GM12878 (cell line): ENCODE measurements at regions not wholly inside any gene's neighbourhood (a gene's known extent, or its start where the extent isn't known, plus 50 kb on each side); places are given as distances from the start of the nearest gene placed in this dataset.

Experiments used
- ATAC-seq: fragments of 200-7000 bp; cut with Tn5 transposase; 3 replicates; pipeline ENCODE4 v1.9.1; 2020; ENCODE audit warnings: mild to moderate bottlenecking, moderate library complexity
- BruUV-seq: library from RNA; stranded (reverse); fragments of 400-500 nt; replicated peaks from 2 replicates; lab custom pipeline; 2021; lab: Mats Ljungman, UMichigan
- CTCF ChIA-PET: fragments of 300-600 bp; sonication (Branson Sonifier 250); formaldehyde crosslinking; extraction: SDS; loops from one replicate; lab custom pipeline; 2021; ENCODE audit warnings: inconsistent platforms; lab: Yijun Ruan, JAX
- POLR2A ChIA-PET: fragments of 350-600 bp; formaldehyde crosslinking; extraction: SDS; loops from one replicate; lab custom pipeline; 2021; ENCODE audit warnings: inconsistent platforms; lab: Charles Lee
- RAD21 ChIA-PET: fragments of 300-600 bp; sonication (Branson Sonifier 250); formaldehyde crosslinking; loops from one replicate; lab custom pipeline; 2023; ENCODE audit warnings: antibody characterized with exemption; ENCODE audit not compliant: unreplicated experiment; lab: Charles Lee
- SMC1A ChIA-PET: fragments of 300-600 bp; sonication (Branson Sonifier 250); formaldehyde crosslinking; loops from one replicate; lab custom pipeline; 2023; ENCODE audit not compliant: unreplicated experiment, uncharacterized antibody; lab: Charles Lee
- DNase-seq: peaks from one replicate; pipeline ENCODE4 v3.0.0-alpha.2; 2011; ENCODE audit warnings: low read depth, low spot score
- FAIRE-seq: peaks from 3 replicates; lab custom pipeline; 2011; peaks lifted over from hg19 to GRCh38; lab: Jason Lieb, UNC
- H2AFZ ChIP-seq: 2 replicates; pipeline ENCODE4 v1.6.0; 2011; ENCODE audit warnings: low read depth, low read length, control low read depth; ENCODE audit not compliant: control insufficient read depth
- H3K27ac ChIP-seq: 2 replicates; pipeline ENCODE4 v1.5.1; 2011; ENCODE audit warnings: control low read depth; ENCODE audit not compliant: control insufficient read depth, insufficient read depth
- H3K27me3 ChIP-seq, 2 experiments: replicated peaks in 1 of 2; 2 replicates each; pipeline versions ENCODE4 v1.6.0 to v1.6.1; 2011; ENCODE audit warnings: low read length in 1 of 2; ENCODE audit not compliant: control insufficient read depth in 2 of 2, insufficient read depth in 2 of 2
- H3K36me3 ChIP-seq, 2 experiments: 2 replicates each; pipeline ENCODE4 v1.5.1; 2011; ENCODE audit warnings: low read length in 1 of 2; ENCODE audit not compliant: control insufficient read depth in 2 of 2, insufficient read depth in 2 of 2
- H3K4me1 ChIP-seq: 2 replicates; pipeline ENCODE4 v1.6.1; 2011; ENCODE audit warnings: mild to moderate bottlenecking, low read length, moderate library complexity, mixed read lengths; ENCODE audit not compliant: control insufficient read depth, insufficient read depth
- H3K4me2 ChIP-seq: 2 replicates; pipeline ENCODE4 v1.6.0; 2011; ENCODE audit warnings: control low read depth; ENCODE audit not compliant: control insufficient read depth, insufficient read depth
- H3K4me3 ChIP-seq: fragments of 200-600 bp; sonication (generic); 2 replicates; pipeline ENCODE4 v1.5.1; 2016
- H3K79me2 ChIP-seq: 2 replicates; pipeline ENCODE4 v1.6.0; 2011; ENCODE audit warnings: low read length; ENCODE audit not compliant: control insufficient read depth, insufficient read depth
- H3K9ac ChIP-seq: 2 replicates; pipeline ENCODE4 v1.8.0; 2011; ENCODE audit warnings: low read length, control low read depth, mixed read lengths; ENCODE audit not compliant: control insufficient read depth, insufficient read depth
- H3K9me3 ChIP-seq: replicated peaks from 3 replicates; pipeline ENCODE4 v1.5.1; 2011; ENCODE audit warnings: mild to moderate bottlenecking, low read length; ENCODE audit not compliant: control insufficient read depth, insufficient read depth
- H4K20me1 ChIP-seq: 2 replicates; pipeline ENCODE4 v1.6.0; 2011; ENCODE audit not compliant: control insufficient read depth, insufficient read depth
- CREB1 ChIP-seq: IDR thresholded peaks from 2 replicates; pipeline ENCODE4 v1.6.1; 2012; ENCODE audit warnings: low read depth, mild to moderate bottlenecking, inconsistent platforms
- CUX1 ChIP-seq: IDR thresholded peaks from 2 replicates; pipeline ENCODE4 v1.6.1; 2012; ENCODE audit warnings: improper control_type of control experiment, low read depth, low read length; ENCODE audit not compliant: insufficient replicate concordance
- PRDM15 ChIP-seq: fragments of 450-650 bp; formaldehyde crosslinking; IDR thresholded peaks from 2 replicates; pipeline ENCODE4 v1.4.0; 2020; ENCODE audit warnings: mild to moderate bottlenecking, moderate library complexity
- RAD21 ChIP-seq: IDR thresholded peaks from 2 replicates; pipeline ENCODE4 v1.6.1; 2011; ENCODE audit warnings: mild to moderate bottlenecking, low read depth, low read length, moderate library complexity; ENCODE audit not compliant: insufficient read depth
- RFX5 ChIP-seq: IDR thresholded peaks from 2 replicates; pipeline ENCODE4 v1.6.1; 2011; ENCODE audit warnings: low read depth, low read length, improper control_type of control experiment
- ZNF274 ChIP-seq: IDR thresholded peaks from one replicate; pipeline ENCODE4 v1.8.0; 2011; ENCODE audit not compliant: insufficient read length, insufficient read depth
- ZSCAN29 ChIP-seq: fragments of 450-650 bp; IDR thresholded peaks from 2 replicates; pipeline ENCODE4 v1.6.1; 2017; ENCODE audit warnings: mild to moderate bottlenecking, moderate library complexity
- ZZZ3 ChIP-seq: IDR thresholded peaks from 2 replicates; pipeline ENCODE4 v1.6.1; 2011; ENCODE audit warnings: low read depth; ENCODE audit not compliant: control insufficient read depth, insufficient read length
- WGBS: methylation state at CpG from one replicate; pipeline ENCODE4 v1.1.6; 2016; ENCODE audit warnings: low lambda C conversion rate; ENCODE audit not compliant: insufficient replicate concordance, insufficient coverage; ENCODE audit errors: missing lambda C conversion rate; 5-methylcytosine and 5-hydroxymethylcytosine counted together
- in situ Hi-C: fragments of 300-500 bp; cut with MboI; formaldehyde crosslinking; loops from 9 replicates; pipeline ENCODE4 v1.14.3; 2018; ENCODE audit warnings: mixed read lengths
- intact Hi-C: fragments of 100-400 bp; cut with micrococcal nuclease; formaldehyde crosslinking; loops from one replicate; pipeline ENCODE4 v1.14.2; 2022; ENCODE audit not compliant: unreplicated experiment
- TF ChIP-seq, protein P1 (sequence below): fragments of 450-650 bp; IDR thresholded peaks from 2 replicates; pipeline ENCODE4 v1.6.1; 2017; ENCODE audit warnings: mild to moderate bottlenecking, low read depth, inconsistent platforms; ENCODE audit not compliant: poor library complexity, severe bottlenecking
- TF ChIP-seq, protein P2 (sequence below): fragments of 450-650 bp; IDR thresholded peaks from 2 replicates; pipeline ENCODE4 v1.6.1; 2017; ENCODE audit warnings: low read depth, mild to moderate bottlenecking, moderate library complexity

DNA sequence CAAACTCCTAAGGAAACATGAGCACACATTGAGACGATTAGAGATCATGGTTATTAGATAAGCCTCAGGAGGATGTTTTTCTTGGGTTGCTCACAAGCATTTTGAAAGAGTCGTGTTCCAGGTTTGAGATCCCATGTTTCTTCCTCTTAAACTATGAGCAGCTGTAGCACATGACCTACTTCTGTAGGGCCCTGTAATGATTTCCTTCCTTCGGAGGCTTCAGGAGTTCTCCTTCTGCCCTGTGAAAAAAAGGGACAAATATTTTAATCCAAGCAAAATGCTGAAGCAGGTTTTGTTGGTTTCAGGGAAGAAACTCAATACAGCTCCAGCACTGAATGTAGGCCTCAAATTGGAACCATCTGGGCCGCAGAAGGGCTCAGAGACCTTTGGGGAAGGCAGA is 82.6 kb downstream of the POU3F3 start:
- H3K27ac ChIP-seq = no peak overlapping the region
- no peaks in the 10 kb centered on the region for H3K79me2 ChIP-seq
- no peak overlapping the region for H3K4me2 ChIP-seq
- no peaks in the 10 kb centered on the region for H3K9me3 ChIP-seq
- H3K4me3 ChIP-seq = no peak overlapping the region
- DNase-seq = no peak
- BruUV-seq = no TSS peak
- no peaks in the 10 kb centered on the region for H3K36me3 ChIP-seq
- H3K27me3 ChIP-seq = peaks cover 1 to 2% of the 10 kb centered on the region in 2 experiments; a peak in 2 of 4 replicates
- WGBS = 37% methylated on average over 4 of the region's 4 CpGs
- CTCF ChIA-PET = interaction anchor here (0.7 to 1.4 kb wide), 2 partner anchors 40 to 90 kb away, joined by 3 to 6 read pairs; no protein-coding TSS in a partner anchor
- intact Hi-C loops = no loop called here
- H4K20me1 ChIP-seq = no peaks in the 10 kb centered on the region
- peaks cover 5% of the 10 kb centered on the region for H3K4me1 ChIP-seq
- no peak overlapping the region for H2AFZ ChIP-seq
- in situ Hi-C loops = no loop called here
- RAD21 ChIA-PET = no interaction called here
- no peak for FAIRE-seq
- SMC1A ChIA-PET = interaction anchor here (2.7 kb wide), 1 partner anchor 13 kb away, joined by 7 read pairs; no protein-coding TSS in a partner anchor
- H3K9ac ChIP-seq = no peak overlapping the region
- no peak for ATAC-seq
- POLR2A ChIA-PET = no interaction called here
- TF ChIP-seq, protein P1, sequence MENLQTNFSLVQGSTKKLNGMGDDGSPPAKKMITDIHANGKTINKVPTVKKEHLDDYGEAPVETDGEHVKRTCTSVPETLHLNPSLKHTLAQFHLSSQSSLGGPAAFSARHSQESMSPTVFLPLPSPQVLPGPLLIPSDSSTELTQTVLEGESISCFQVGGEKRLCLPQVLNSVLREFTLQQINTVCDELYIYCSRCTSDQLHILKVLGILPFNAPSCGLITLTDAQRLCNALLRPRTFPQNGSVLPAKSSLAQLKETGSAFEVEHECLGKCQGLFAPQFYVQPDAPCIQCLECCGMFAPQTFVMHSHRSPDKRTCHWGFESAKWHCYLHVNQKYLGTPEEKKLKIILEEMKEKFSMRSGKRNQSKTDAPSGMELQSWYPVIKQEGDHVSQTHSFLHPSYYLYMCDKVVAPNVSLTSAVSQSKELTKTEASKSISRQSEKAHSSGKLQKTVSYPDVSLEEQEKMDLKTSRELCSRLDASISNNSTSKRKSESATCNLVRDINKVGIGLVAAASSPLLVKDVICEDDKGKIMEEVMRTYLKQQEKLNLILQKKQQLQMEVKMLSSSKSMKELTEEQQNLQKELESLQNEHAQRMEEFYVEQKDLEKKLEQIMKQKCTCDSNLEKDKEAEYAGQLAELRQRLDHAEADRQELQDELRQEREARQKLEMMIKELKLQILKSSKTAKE = no peak
- TF ChIP-seq PRDM15 (no peak), RFX5 (no peak), CUX1 (no peak), ZSCAN29 (no peak), ZNF274 (no peak), RAD21 (no peak), ZZZ3 (no peak), CREB1 (no peak)
- TF ChIP-seq, protein P2, sequence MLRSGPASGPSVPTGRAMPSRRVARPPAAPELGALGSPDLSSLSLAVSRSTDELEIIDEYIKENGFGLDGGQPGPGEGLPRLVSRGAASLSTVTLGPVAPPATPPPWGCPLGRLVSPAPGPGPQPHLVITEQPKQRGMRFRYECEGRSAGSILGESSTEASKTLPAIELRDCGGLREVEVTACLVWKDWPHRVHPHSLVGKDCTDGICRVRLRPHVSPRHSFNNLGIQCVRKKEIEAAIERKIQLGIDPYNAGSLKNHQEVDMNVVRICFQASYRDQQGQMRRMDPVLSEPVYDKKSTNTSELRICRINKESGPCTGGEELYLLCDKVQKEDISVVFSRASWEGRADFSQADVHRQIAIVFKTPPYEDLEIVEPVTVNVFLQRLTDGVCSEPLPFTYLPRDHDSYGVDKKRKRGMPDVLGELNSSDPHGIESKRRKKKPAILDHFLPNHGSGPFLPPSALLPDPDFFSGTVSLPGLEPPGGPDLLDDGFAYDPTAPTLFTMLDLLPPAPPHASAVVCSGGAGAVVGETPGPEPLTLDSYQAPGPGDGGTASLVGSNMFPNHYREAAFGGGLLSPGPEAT = no peak
